Suprapubic skin (tissue), 4 donors: ENCODE measurements at regions not wholly inside any gene's neighbourhood (a gene's known extent, or its start where the extent isn't known, plus 50 kb on each side); places are given as distances from the start of the nearest gene placed in this dataset.

Experiments used
- CTCF ChIP-seq, 2 donors: fragments of 200-600 bp in 1 of 2; fragments of 450-650 bp in 1 of 2; sonication (generic) in 1 of 2; IDR thresholded peaks; one replicate each; pipeline ENCODE4 v1.5.1; 2016 to 2019; ENCODE audit warnings: antibody characterized with exemption in 2 of 2, mild to moderate bottlenecking in 1 of 2, moderate library complexity in 1 of 2
- POLR2A ChIP-seq, 2 donors: fragments of 450-650 bp; IDR thresholded peaks; one replicate each; pipeline ENCODE4 v1.6.1; 2017; ENCODE audit warnings: antibody characterized with exemption in 2 of 2, mild to moderate bottlenecking in 2 of 2, moderate library complexity in 2 of 2
- POLR2AphosphoS5 ChIP-seq, 3 donors: sonication (generic); formaldehyde crosslinking; IDR thresholded peaks; one replicate each; pipeline ENCODE4 v1.6.1; 2017; ENCODE audit warnings: antibody characterized with exemption in 3 of 3

- no peak for TF ChIP-seq CTCF (IDR thresholded peaks at IDR 0.05)
- no peak for TF ChIP-seq POLR2AphosphoS5 (IDR thresholded peaks at IDR 0.05)
- no peak for TF ChIP-seq POLR2A (IDR thresholded peaks at IDR 0.05)
Observed at GRCh38 chr6:132087391-132087790, 136.2 kb upstream of the CCN2 start.
